ENCODE measurements at regions not wholly inside any gene's neighbourhood (a gene's known extent, or its start where the extent isn't known, plus 50 kb on each side); places are given as distances from the start of the nearest gene placed in this dataset.

GRCh38 chr5:8332666-8333445 lies 463.9 kb downstream of the MTRR start (continued):
- no peak for TF ChIP-seq REST (IDR thresholded peaks at IDR 0.05)

GRCh38 chr5:8333485-8333884 lies 464.5 kb downstream of the MTRR start:
- POLR2A ChIA-PET, result no interaction called here
- FAIRE-seq (no peak), ATAC-seq (no peak), DNase-seq (ENCODE audit: low read depth in 1 of 2, low spot score in 1 of 2) (no peak)
- TF ChIP-seq BHLHE40 (IDR thresholded peaks at IDR 0.05; ENCODE audit: low read depth, low read length), result no peak
- TF ChIP-seq HEYL (CRISPR knock-in tag; IDR thresholded peaks at IDR 0.05), result no peak
- no peak for TF ChIP-seq FOXS1 (CRISPR knock-in tag; IDR thresholded peaks at IDR 0.05)
- TF ChIP-seq TFCP2L1 (CRISPR knock-in tag; IDR thresholded peaks at IDR 0.05), result no peak
- no peak for TF ChIP-seq POLR2A (IDR thresholded peaks at IDR 0.05; ENCODE audit: low read length)
- no peak for TF ChIP-seq JUN (IDR thresholded peaks at IDR 0.05)
- no peak for TF ChIP-seq CBX8 (IDR thresholded peaks at IDR 0.05)
- no peak for TF ChIP-seq POLR2AphosphoS2 (conservative IDR thresholded peaks at IDR 0.05; ENCODE audit: low read length)
- no peak for TF ChIP-seq RAD21 (conservative IDR thresholded peaks at IDR 0.05 in 1 of 2, IDR thresholded peaks at IDR 0.05 in 1 of 2)
- TF ChIP-seq ZFP36 (IDR thresholded peaks at IDR 0.05; ENCODE audit: borderline replicate concordance, partially characterized antibody), result no peak
- no peak for TF ChIP-seq EHF (CRISPR knock-in tag; IDR thresholded peaks at IDR 0.05)
- no peak for TF ChIP-seq ATOH8 (CRISPR knock-in tag; IDR thresholded peaks at IDR 0.05; ENCODE audit: low read depth)
- TF ChIP-seq MYC (IDR thresholded peaks at IDR 0.05; ENCODE audit: borderline replicate concordance, low read length), result no peak
- TF ChIP-seq MAX (IDR thresholded peaks at IDR 0.05), result no peak
- no peak for TF ChIP-seq NPAS2 (CRISPR knock-in tag; IDR thresholded peaks at IDR 0.05; ENCODE audit: borderline replicate concordance)
- H3K4me2 ChIP-seq, result no peak overlapping the region
- no peaks in the 10 kb centered on the region for H3K9me3 ChIP-seq
- WGBS (ENCODE audit: missing lambda C conversion rate), result 31% methylated on average over 5 of the region's 5 CpGs
- CTCF ChIA-PET, result no interaction called here
- no peak overlapping the region for H3K27ac ChIP-seq
- no peak overlapping the region for H3K4me3 ChIP-seq
- H3K4me1 ChIP-seq, result no peaks in the 10 kb centered on the region

- ATAC-seq, result no peak
- TF ChIP-seq HEYL (CRISPR knock-in tag; IDR thresholded peaks at IDR 0.05) (no peak), GATA3 (IDR thresholded peaks at IDR 0.05; ENCODE audit: borderline replicate concordance) (no peak), ZNF302 (CRISPR knock-in tag; IDR thresholded peaks at IDR 0.05) (no peak), KDM1A (IDR thresholded peaks at IDR 0.05; ENCODE audit: low read depth) (no peak), JUN (IDR thresholded peaks at IDR 0.05) (no peak), CHD4 (IDR thresholded peaks at IDR 0.05; ENCODE audit: borderline replicate concordance) (no peak), KDM5A (IDR thresholded peaks at IDR 0.05) (no peak), TP53 (CRISPR knock-in tag; IDR thresholded peaks at IDR 0.05) (no peak), ZFP36 (IDR thresholded peaks at IDR 0.05; ENCODE audit: borderline replicate concordance, partially characterized antibody) (no peak), E2F6 (IDR thresholded peaks at IDR 0.05; ENCODE audit: borderline replicate concordance, low read depth) (no peak), CBX8 (IDR thresholded peaks at IDR 0.05) (no peak), CHD2 (IDR thresholded peaks at IDR 0.05; ENCODE audit: low read length, partially characterized antibody) (no peak), BHLHE40 (IDR thresholded peaks at IDR 0.05; ENCODE audit: low read depth, low read length) (no peak), ZC3H11A (IDR thresholded peaks at IDR 0.05) (no peak)
- FAIRE-seq, result no peak
- Histone ChIP-seq H3K27ac (no peak overlapping the region), H3K9me3 (no peaks in the 10 kb centered on the region), H3K4me1 (no peaks in the 10 kb centered on the region), H3K4me3 (no peak overlapping the region), H3K4me2 (no peak overlapping the region)
- ChIA-PET POLR2A (no interaction called here), CTCF (no interaction called here)
- WGBS (ENCODE audit: missing lambda C conversion rate), result 0% methylated on average over 1 of the region's 1 CpG
- DNase-seq (ENCODE audit: low read depth in 1 of 2, low spot score in 1 of 2), result no peak
These were observed 465.0 kb downstream of the MTRR start for GRCh38 chr5:8333977-8334376.
